GM12801 (cell line): ENCODE measurements at regions not wholly inside any gene's neighbourhood (a gene's known extent, or its start where the extent isn't known, plus 50 kb on each side); places are given as distances from the start of the nearest gene placed in this dataset.

Experiments
- TF ChIP-seq, protein P1 (sequence below): IDR thresholded peaks from one replicate; pipeline ENCODE4 v1.5.1; 2011; ENCODE audit warnings: control low read depth; ENCODE audit not compliant: insufficient read length; ENCODE audit errors: extremely low read depth

DNA sequence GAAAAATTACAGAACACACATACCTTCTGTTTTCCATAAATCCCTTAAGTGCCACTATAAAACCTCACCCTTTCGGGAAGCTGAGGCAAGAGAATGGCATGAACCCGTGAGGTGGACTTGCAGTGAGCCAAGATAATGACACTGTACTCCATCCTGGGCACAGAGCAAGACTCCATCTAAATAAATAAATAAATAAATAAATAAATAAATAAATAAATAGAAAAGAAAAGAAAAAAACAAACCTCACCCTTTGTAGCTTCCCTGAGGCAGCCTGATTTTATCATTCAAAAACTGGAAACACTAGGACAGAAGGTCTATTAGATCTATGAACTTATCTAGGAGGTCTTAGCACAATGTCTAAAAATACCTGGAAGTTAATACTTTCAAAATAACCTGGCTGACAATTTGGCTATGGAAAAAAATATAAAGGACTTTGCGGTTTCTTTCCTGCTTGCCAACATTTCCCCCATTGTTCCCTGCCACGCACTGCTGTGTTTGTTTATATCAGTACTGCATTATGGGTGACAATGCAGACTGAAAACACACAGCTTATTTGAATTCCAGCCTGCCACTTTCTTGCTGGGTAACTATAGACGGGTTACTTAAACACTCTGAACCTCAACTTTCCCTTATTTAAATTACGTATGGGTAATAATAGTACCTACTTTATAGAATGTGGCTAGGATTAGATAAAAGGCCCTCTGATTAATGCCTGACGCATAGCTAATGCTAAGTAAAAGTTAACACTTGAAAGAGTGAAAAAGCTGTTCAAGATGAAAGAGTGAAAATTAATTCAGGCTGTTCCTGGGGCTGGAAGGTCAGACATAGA is 313.0 kb downstream of the RDH14 start:
- TF ChIP-seq, protein P1, sequence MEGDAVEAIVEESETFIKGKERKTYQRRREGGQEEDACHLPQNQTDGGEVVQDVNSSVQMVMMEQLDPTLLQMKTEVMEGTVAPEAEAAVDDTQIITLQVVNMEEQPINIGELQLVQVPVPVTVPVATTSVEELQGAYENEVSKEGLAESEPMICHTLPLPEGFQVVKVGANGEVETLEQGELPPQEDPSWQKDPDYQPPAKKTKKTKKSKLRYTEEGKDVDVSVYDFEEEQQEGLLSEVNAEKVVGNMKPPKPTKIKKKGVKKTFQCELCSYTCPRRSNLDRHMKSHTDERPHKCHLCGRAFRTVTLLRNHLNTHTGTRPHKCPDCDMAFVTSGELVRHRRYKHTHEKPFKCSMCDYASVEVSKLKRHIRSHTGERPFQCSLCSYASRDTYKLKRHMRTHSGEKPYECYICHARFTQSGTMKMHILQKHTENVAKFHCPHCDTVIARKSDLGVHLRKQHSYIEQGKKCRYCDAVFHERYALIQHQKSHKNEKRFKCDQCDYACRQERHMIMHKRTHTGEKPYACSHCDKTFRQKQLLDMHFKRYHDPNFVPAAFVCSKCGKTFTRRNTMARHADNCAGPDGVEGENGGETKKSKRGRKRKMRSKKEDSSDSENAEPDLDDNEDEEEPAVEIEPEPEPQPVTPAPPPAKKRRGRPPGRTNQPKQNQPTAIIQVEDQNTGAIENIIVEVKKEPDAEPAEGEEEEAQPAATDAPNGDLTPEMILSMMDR: no peak

DNA sequence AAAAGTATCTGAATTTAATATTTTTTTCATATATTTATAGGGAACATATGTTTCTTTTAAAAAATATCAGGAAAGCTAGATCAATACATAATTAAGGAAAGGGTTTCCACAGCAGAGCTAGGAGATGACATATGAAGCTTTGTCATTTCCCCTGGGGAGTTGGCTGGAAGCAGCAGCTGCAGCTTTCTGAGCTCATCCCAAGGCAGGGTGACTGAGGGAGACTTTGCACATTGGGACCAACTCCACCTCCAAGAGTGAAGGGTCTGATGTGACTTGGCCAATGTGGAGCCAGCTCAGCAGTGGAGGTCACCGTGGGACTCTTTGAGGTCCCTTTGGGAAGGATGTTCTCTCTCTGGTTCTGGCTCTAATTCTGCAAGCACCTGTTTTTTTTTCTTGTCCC is 315.1 kb downstream of the RDH14 start:
- TF ChIP-seq, protein P1: no peak

DNA sequence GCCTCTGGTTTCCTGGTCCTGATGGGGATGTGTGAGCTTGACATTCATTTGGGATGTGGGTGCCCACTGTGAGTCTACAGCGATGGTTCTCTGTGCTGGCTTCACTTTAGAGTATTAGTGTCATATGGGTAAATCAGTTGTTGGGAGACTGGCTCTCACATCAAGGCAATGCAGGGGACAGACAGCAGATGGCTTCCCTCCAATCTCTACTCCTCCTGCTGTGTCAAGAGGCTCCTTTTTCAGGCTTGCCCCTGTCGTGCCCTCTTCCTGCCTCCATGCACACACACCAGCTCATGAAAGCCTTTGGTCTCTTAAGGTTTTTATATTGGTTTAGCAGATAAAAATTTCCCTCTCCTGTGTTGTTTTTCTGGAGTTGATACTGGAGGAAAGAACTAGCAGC is 315.6 kb downstream of the RDH14 start:
- TF ChIP-seq, protein P1: no peak

DNA sequence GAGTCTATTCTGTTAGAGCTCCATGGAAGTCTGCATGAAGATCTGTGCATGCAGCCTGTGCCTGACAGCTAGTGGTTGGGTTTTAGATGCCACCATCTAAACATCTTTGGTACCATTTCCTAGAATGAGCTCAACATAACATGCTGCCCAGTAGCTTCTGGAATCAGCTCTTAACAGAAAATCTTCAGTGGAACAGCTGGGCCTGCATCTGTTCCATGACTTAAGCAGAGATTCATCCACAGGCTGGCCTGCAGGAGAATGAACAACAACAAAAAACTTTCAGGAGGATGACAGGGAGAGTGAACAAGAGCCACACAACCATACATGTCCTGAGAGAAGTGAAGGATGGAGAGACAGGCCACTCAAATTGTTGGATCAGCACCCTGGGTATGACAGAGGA is 316.6 kb downstream of the RDH14 start:
- TF ChIP-seq, protein P1: no peak

DNA sequence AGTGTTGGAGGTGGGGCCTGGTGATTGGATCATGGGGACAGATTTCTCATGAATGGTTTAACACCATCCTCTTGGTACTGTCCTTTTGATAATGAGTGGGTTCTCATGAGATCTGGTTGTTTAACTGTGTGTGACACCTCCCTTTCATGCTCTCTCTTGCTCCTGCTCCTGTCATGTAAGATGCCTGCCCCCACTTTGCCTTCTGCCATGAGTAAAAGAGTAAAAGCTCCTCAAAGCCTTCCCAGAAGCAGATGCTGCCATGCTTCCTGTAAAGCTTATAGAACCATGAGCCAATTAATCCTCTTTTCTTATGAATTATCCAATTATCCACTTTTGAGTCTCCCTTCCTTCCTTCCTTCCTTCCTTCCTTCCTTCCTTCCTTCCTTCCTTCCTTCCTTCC is 317.7 kb downstream of the RDH14 start:
- TF ChIP-seq, protein P1: no peak

DNA sequence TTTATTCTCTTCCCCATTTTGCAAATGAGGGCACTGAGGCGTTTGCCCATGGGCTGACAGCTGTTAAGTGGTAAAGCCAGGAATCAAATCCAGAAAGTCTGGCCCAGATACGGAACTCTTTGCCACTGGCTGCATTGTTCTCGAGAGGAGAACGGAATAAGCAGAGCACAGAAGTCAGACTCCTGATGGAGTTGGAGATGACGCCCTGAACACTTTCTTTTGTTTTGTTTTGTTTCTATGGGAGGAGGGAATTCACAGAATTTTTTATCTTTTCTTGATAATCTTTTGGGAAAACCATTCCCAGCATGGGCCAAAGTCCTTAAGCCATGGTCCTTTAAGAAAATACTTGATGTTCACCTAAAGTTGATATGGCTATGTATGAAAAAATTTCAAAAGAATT is 322.2 kb downstream of the RDH14 start:
- TF ChIP-seq, protein P1: no peak

DNA sequence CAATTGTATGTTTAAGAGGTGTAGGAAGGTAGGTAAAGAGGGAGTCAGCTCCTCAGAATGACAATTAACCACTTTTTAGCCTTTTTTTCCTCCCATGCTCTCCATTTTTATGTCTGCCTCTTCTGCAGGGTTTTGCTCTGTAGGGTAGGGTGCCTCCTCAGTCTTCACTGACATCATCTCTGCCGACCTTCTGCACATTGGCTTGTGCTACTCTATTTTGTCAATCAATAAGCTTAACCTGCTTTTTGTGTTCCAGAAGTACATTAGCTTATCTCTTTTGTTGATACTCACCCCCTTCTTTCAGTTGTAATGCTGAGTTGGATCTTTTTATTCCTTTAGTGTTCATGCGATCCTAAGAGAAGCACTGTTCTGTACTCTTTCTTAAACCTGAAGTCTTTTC is 323.2 kb downstream of the RDH14 start:
- TF ChIP-seq, protein P1: no peak
